ENCODE measurements at regions not wholly inside any gene's neighbourhood (a gene's known extent, or its start where the extent isn't known, plus 50 kb on each side); places are given as distances from the start of the nearest gene placed in this dataset.

DNA sequence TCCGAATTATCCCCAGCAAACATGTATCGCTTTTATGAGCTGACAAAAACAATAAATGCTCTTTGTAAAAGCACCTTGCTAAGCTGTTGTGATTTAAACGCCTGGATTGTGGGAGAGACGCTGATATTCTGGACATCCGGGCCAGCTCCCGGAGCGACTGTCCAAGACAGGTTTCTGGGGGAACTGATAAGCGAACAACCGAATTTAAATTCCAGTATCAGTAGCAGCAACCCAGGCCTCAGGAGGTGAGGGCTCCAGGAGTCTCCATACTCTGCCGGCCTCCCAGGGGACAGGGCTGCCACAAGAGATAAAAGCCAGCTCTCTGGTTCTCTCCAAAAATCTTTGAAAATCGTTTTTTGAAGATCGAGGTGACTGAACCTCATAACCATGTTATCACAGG lies 50.3 kb upstream of the VSTM2B start:
- Histone ChIP-seq H3K4me2 (ENCODE audit: low read length) (no peak overlapping the region), H3K27me3 (ENCODE audit: low read depth, low read length) (peaks cover 13% of the 10 kb centered on the region), H3K9ac (ENCODE audit: low read length) (no peak overlapping the region), H3K4me3 (ENCODE audit: low read length) (no peak overlapping the region), H4K20me1 (ENCODE audit: insufficient read depth, low read length) (no peaks in the 10 kb centered on the region), H3K9me3 (ENCODE audit: insufficient read depth, low read length) (peaks cover 2% of the 10 kb centered on the region; the same call in 1 of the 2 replicates), H3K4me1 (ENCODE audit: low read length) (no peaks in the 10 kb centered on the region), H3K27ac (ENCODE audit: low read length) (no peak overlapping the region), H2AFZ (ENCODE audit: low read depth, low read length) (no peak overlapping the region), H3K36me3 (replicated peaks; ENCODE audit: low read depth, low read length) (no peaks in the 10 kb centered on the region), H3K79me2 (ENCODE audit: low read length) (no peaks in the 10 kb centered on the region)
- TF ChIP-seq EZH2phosphoT487 (IDR thresholded peaks at IDR 0.05; ENCODE audit: low read depth): no peak
- TF ChIP-seq, protein P1, sequence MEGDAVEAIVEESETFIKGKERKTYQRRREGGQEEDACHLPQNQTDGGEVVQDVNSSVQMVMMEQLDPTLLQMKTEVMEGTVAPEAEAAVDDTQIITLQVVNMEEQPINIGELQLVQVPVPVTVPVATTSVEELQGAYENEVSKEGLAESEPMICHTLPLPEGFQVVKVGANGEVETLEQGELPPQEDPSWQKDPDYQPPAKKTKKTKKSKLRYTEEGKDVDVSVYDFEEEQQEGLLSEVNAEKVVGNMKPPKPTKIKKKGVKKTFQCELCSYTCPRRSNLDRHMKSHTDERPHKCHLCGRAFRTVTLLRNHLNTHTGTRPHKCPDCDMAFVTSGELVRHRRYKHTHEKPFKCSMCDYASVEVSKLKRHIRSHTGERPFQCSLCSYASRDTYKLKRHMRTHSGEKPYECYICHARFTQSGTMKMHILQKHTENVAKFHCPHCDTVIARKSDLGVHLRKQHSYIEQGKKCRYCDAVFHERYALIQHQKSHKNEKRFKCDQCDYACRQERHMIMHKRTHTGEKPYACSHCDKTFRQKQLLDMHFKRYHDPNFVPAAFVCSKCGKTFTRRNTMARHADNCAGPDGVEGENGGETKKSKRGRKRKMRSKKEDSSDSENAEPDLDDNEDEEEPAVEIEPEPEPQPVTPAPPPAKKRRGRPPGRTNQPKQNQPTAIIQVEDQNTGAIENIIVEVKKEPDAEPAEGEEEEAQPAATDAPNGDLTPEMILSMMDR (IDR thresholded peaks at IDR 0.05; ENCODE audit: low read depth, low read length): no peak
